GM12892 (cell line): ENCODE measurements at regions not wholly inside any gene's neighbourhood (a gene's known extent, or its start where the extent isn't known, plus 50 kb on each side); places are given as distances from the start of the nearest gene placed in this dataset.

Experiments
- DNase-seq: peaks from one replicate; pipeline ENCODE4 v3.0.0; 2011; ENCODE audit not compliant: insufficient read length
- FAIRE-seq: peaks from 2 replicates; lab custom pipeline; 2011; peaks lifted over from hg19 to GRCh38; lab: Jason Lieb, UNC
- POLR2A ChIP-seq: IDR thresholded peaks from 2 replicates; pipeline ENCODE4 v1.6.1; 2011; ENCODE audit warnings: low read depth, low read length, control low read depth
- POLR2AphosphoS5 ChIP-seq: IDR thresholded peaks from 2 replicates; pipeline ENCODE4 v1.6.1; 2011; ENCODE audit warnings: low read depth, low read length, control low read depth
- TAF1 ChIP-seq: IDR thresholded peaks from 2 replicates; pipeline ENCODE4 v1.6.1; 2011; ENCODE audit warnings: low read depth, mild to moderate bottlenecking, control low read depth, low read length, borderline replicate concordance

DNA sequence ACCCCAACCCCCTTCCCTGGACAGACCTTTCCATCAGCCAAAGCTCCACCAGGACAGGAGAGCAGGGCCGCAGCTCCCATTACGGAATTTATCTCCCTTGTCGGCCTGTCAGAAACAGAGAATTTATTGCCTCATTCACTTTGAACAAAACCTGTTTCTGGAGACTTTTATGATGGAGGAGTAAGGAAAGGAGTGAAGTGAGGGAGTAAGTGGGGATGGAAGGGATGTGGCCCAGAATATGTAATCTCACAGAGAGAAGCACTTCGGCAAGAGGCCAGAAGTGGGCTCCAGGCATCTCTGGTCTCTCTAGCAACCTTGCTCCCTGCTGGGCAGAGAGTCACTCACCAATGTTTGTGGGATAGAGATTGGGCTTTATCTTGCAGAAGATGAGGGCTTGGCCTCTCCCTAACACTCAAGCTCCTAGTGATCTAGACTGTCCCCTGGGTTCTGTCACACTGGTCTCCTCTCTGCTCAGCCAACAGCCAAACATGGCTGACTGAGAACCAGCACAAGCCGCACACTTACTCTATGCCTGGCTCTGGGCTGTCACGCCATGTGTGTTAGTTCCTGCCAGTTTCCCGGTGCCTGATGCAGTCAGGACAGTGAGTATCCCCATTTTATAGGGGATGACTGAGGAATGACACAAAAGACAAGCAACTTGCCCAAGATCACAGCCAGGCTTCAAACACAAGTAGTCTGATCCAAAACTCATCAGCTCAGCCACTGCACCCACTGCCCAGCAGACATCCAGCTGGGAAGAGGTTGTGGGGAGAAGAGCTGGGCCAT lies 149.4 kb upstream of the ZMIZ1 start:
- DNase-seq (no peak), FAIRE-seq (no peak)
- no peak for TF ChIP-seq POLR2AphosphoS5
- no peak for TF ChIP-seq POLR2A
- no peak for TF ChIP-seq TAF1

- DNase-seq (no peak), FAIRE-seq (no peak)
- TF ChIP-seq POLR2A = no peak
- TF ChIP-seq POLR2AphosphoS5 = no peak
- TF ChIP-seq TAF1 = no peak
Measured at GRCh38 chr10:78920011-78920410, 148.8 kb upstream of the ZMIZ1 start.

DNA sequence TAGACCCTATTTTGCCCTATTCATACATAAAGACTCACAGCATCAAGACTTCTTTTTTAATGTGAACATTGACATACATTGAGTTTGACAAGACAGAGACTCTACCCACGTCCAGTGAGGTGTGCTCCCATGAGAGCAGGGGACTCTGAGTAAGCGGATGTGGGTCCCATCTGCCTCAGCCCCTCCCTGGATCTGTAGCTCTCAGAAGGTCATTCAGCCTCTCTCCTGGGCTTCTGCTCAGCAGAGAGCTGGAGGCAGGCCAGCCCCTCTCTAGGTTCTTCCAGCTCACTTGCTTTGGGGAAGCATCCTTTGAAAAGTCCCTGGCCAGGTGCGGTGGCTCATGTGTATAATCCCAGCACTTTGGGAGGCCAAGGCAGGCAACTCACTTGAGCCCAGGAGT lies 146.9 kb upstream of the ZMIZ1 start:
- DNase-seq = no peak
- TF ChIP-seq POLR2AphosphoS5 (no peak), TAF1 (no peak), POLR2A (no peak)
- no peak for FAIRE-seq

DNA sequence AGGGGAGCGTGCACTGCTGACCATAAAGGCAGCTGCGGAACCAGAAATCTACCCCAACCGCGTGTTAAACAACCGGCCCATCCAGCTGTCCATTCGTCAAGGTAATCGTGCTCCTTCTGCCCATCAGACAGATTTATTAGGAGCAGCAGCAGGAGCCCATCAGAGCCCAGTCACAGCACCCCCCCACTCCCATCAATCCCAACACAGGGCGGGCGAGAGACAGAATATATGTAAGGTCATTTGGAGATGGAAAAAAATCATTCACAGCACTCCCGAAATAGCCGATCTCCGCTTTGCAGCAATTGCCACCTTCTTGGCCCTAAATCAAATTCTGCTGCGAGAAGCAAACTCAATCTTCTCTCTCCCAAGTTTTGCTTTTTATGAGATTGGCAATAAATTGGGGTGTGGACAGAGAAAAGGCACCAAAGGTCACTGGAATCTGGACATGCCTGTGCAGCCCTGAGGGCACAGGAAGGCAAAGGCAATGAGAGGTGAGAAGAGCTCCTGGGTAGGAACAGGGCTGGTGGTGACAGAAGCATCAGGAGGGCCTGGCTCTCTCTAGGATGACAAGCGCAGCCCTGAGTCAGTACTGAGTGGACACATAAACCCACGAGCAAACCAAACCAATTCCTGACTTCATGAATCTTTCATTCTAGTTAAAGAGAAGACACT lies 145.0 kb upstream of the ZMIZ1 start:
- TF ChIP-seq TAF1 (no peak), POLR2AphosphoS5 (no peak), POLR2A (no peak)
- DNase-seq (no peak), FAIRE-seq (no peak)

GRCh38 chr10:78924319-78925003 lies 144.3 kb upstream of the ZMIZ1 start:
- no peak for DNase-seq
- TF ChIP-seq TAF1 (no peak), POLR2AphosphoS5 (no peak), POLR2A (no peak)
- no peak for FAIRE-seq

DNA sequence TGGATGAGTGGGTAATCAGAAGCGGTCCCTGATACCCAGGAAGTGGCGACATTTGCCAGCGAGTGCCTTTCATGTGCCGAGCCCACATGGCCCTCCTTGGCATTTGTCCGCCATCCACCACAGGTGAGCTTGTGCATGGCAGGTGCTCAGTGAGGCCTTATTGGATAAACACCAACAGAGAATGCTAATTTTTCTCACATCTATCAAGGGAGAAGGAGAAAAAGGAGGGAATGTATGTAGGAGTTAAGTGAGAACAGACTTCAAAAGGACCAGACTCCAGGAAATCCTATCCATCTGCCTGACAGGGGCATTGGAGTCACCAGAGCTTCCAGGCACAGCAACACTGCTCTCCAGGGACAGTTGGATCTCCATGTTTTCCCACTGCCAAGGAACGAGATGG lies 143.5 kb upstream of the ZMIZ1 start:
- FAIRE-seq (no peak), DNase-seq (no peak)
- TF ChIP-seq POLR2AphosphoS5 = no peak
- TF ChIP-seq TAF1 = no peak
- no peak for TF ChIP-seq POLR2A

DNA sequence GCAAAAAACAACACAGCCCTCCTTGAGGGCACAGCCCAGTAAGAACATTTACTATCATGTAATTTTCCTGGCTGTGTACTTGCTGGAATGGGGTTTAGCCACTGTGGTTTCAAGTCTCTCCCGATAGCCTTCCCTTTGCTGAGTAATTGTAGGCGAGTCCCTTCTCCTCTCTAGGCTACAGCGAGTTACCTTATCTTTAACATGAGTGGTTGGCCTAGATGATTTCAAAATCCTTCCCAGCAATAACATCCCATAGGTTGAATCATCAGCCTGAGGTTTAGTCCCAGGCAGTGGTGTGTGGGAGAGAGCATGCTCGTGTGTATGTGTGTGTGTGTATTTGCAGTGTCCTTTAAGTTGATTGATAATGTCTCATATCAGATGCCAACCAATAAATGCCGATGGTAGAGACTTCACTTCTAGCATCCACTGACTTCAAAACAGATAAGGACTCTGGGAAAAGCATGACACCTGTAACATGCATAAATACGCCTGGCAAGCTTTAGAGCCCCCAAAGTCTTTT lies 142.9 kb upstream of the ZMIZ1 start:
- DNase-seq (no peak), FAIRE-seq (no peak)
- no peak for TF ChIP-seq TAF1
- TF ChIP-seq POLR2AphosphoS5 = no peak
- TF ChIP-seq POLR2A = no peak

- TF ChIP-seq POLR2AphosphoS5 = no peak
- no peak for TF ChIP-seq TAF1
- no peak for TF ChIP-seq POLR2A
- no peak for DNase-seq
- no peak for FAIRE-seq
Measured at GRCh38 chr10:78927257-78927995, 141.3 kb upstream of the ZMIZ1 start.

GRCh38 chr10:78928330-78928729 lies 140.4 kb upstream of the ZMIZ1 start:
- no peak for DNase-seq
- TF ChIP-seq POLR2AphosphoS5 (no peak), POLR2A (no peak), TAF1 (no peak)
- no peak for FAIRE-seq

DNA sequence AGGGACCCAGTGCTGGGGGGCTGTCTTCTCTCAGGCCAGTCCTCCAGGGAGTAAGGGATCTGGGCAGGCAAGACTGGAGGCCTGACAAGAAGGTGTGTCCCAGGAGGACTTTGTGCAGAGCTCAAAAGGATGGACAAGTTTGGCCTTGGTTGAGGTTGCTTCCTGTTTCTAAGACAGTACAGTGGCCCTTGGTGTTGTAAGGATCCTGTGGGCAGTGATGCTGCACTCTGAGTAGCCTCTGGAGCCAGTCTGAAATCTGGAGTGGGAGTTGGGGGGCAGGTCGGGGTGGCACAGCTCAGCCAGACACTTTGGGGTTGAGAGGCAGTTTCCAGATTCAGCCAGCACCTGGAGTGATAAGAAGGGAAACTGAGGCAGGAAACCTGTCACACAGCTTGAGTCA lies 139.2 kb upstream of the ZMIZ1 start:
- no peak for DNase-seq
- FAIRE-seq = no peak
- TF ChIP-seq POLR2AphosphoS5 = no peak
- no peak for TF ChIP-seq TAF1
- TF ChIP-seq POLR2A = no peak
